ES-I3 (cell line): ENCODE measurements at regions not wholly inside any gene's neighbourhood (a gene's known extent, or its start where the extent isn't known, plus 50 kb on each side); places are given as distances from the start of the nearest gene placed in this dataset.

Source experiments
- H3K36me3 ChIP-seq: 2 replicates; pipeline ENCODE4 v1.6.1; 2013; ENCODE audit warnings: mild to moderate bottlenecking, low read length, control low read depth, moderate library complexity; ENCODE audit not compliant: insufficient read depth
- H3K4me1 ChIP-seq: 2 replicates; pipeline ENCODE4 v1.6.1; 2013; ENCODE audit warnings: mild to moderate bottlenecking, control low read depth, low read length; ENCODE audit not compliant: insufficient read depth
- H3K9ac ChIP-seq: 2 replicates; pipeline ENCODE4 v1.6.1; 2013; ENCODE audit warnings: low read depth, mild to moderate bottlenecking, low read length, moderate library complexity
- H3K9me3 ChIP-seq: 2 replicates; pipeline ENCODE4 v1.6.1; 2013; ENCODE audit warnings: mild to moderate bottlenecking, low read length, moderate library complexity; ENCODE audit not compliant: control insufficient read depth, insufficient read depth

DNA sequence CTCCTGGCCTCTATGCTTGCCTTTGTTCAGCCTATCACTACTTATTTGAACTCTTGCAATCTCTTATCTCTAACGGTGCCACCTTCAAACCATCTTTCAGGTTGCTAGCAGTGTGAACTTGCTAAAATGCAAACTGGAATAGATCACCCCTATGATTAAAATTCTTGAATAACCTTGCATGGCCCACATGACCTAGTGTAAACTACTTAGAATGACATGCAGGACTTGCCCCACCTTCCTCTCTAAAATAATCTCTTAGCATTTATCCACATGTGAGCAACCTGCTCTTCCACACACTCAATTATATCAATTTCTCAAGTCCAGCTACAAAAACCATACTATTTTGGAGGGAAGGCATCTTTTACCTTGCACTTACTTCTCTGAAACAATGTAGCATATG, 137.6 kb downstream of the ETAA1 start:
- Histone ChIP-seq H3K4me1 (no peaks in the 10 kb centered on the region), H3K36me3 (no peaks in the 10 kb centered on the region), H3K9ac (no peak overlapping the region), H3K9me3 (no peaks in the 10 kb centered on the region)

DNA sequence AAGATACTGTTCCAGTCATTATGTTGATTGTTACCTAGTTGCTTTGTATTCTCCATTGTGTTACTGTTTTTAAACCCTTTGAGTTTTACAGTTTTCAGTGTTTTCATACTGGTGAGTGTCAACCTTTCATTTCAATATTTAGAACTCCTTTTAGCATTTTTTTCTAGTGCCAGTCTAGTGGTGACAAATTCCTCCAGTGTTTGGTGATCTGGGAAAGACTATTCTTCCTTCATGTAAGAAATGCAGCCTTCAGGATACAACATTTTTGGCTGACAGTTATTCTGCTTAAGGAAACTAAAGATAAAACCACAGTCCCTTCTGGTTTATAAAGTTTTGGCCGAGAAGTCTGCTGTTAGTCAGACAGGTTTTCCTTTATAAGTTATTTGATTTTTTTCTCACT, 143.8 kb downstream of the ETAA1 start:
- 0 out of 2 replicates have a peak, but pooled peaks cover 4% of the 10 kb centered on the region for H3K9me3 ChIP-seq
- H3K9ac ChIP-seq, result no peak overlapping the region
- no peaks in the 10 kb centered on the region for H3K4me1 ChIP-seq
- H3K36me3 ChIP-seq, result no peaks in the 10 kb centered on the region

DNA sequence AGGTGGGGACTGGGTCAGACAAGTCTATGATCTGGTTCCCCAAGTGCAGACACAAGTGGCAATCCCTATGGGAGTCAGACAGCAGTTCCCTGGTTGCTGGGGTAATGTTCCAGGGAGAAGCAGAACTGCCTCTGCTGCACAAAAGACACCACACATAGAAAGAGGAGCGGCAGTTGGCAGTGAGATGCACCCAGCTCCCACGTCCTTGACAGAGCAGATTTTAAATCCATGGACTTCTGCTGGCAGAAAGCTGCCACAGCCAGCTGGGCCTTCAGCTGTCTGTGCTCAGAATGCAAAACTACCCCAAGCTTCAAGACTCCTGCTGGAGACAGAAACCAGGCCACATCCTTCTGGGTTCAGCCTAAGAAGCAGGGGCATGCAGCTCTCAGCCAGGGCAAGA, 147.2 kb downstream of the ETAA1 start:
- 0 out of 2 replicates have a peak, but pooled peaks cover 3% of the 10 kb centered on the region for H3K4me1 ChIP-seq
- H3K36me3 ChIP-seq, result no peaks in the 10 kb centered on the region
- 0 out of 2 replicates have a peak, but pooled peaks cover 4% of the 10 kb centered on the region for H3K9me3 ChIP-seq
- no peak overlapping the region for H3K9ac ChIP-seq

DNA sequence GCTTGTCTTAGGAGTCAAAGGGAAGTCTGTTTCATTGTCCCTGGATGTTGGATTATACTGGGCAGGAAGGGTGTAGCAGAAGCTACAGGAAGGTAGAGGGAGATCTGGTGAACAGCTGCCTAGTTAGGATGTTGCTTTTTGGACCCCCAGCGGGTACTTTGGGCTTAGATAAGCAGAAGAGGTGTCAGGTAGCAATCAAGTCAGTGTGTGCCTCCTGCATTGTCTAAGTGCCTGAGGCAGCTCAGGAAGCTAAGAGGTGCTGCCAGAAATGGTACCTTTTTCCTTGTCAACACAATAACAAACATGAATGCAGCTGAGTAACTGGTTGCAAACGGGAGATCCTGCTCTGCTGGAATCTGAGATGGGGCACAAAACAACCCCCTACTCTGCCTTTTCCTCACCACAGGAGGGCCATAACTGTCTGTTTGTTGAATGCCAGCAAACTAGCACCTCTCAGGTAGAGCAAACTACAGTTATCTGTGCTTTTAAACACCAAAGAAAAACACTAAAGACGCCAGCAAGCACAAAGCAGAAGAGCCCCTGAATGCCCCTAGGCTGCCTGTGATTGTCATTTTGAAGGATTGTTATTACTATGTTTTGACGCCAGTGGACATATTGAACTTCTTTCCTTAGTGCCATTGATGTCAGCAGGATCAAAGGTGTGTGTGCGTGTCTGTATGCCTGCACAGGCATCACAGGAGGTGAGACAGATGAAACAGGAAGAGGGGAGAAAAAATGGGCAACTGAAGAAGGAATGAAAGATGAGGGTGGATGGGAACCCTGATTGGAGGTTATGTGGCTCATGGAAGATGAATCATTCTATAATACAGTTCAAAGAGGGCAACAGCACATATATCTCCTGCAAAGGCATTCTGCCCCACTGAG, 151.4 kb downstream of the ETAA1 start:
- no peaks in the 10 kb centered on the region for H3K36me3 ChIP-seq
- 0 out of 2 replicates have a peak, but pooled peaks cover 4% of the 10 kb centered on the region for H3K9me3 ChIP-seq
- 0 out of 2 replicates have a peak, but pooled peaks cover 3% of the 10 kb centered on the region for H3K4me1 ChIP-seq
- H3K9ac ChIP-seq, result no peak overlapping the region

DNA sequence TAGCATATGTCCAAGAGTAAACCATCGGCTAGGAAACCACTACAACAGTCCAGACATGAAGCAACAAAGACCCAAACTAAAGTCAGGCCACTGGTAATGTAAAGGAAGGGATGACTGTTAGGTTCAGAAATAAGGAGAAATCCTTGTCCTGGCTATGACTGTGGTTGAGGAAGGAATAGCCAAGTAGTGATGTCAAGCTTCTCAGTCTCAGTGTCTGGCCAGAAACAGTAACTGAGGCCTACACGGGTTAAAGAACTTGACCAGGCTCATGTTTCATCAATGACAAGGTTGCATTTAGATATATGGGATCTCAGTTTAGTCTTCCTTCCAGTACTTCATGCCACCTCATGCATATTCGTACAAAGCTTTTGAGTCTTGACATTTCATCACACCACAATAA, 162.0 kb downstream of the ETAA1 start:
- H3K9ac ChIP-seq, result no peak overlapping the region
- H3K9me3 ChIP-seq, result no peaks in the 10 kb centered on the region
- no peaks in the 10 kb centered on the region for H3K36me3 ChIP-seq
- H3K4me1 ChIP-seq, result no peaks in the 10 kb centered on the region

DNA sequence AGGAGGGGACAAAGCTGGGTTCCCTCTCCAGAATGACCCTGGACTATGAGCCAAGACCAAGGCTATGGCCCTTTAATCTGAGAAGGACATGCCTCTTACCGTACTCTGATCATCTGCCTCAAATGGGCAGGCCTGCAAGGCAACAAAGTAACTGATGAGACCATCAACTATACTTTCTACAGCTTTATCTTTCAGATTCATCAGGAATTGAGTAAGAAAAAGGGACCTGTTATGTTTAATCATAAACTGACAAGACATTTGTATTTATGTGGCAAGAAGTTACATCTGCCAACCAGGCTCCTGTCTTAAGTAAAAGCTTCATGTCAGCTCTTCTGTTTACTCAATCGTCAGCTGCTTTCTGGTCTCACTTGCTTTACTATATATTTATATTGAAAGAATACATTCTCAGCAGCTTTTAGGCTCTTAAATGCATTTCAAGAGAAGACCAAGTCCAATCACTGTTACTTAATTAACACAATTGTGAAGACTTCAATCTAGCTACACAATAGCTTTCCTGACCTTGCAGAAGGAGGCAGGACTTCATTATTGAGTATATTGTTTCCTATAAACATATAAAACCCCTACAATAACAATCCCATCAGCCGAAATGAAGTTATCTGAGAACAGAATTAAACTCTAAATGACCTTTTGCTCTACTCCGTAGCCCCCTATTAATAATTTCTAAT, 163.8 kb downstream of the ETAA1 start:
- Histone ChIP-seq H3K9me3 (no peaks in the 10 kb centered on the region), H3K9ac (no peak overlapping the region), H3K36me3 (no peaks in the 10 kb centered on the region), H3K4me1 (no peaks in the 10 kb centered on the region)

DNA sequence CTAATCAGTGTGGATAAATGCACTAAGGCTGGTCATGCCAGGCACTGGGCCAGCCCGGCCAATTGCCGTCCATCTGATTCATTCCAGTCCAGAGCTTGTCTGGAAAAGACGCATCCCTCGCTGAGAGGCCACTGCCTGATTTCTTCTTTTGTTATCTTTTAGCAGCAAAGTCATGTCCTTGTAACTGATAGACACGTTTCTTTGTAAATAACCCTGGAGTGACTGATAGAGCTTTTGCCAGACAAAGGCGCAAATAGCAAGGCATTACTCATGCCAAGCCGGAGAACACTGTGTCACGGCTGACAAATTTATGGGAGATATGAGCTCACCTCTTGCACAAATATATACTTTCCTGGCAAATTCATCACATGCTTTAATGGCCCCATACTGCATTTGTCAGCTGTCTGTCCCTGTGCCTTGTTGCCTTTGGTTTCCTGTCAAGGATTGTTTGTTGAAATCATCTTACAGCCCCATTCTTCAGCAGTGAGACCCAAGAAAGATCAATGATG, 164.4 kb downstream of the ETAA1 start:
- Histone ChIP-seq H3K4me1 (no peaks in the 10 kb centered on the region), H3K9ac (no peak overlapping the region), H3K36me3 (no peaks in the 10 kb centered on the region), H3K9me3 (no peaks in the 10 kb centered on the region)

DNA sequence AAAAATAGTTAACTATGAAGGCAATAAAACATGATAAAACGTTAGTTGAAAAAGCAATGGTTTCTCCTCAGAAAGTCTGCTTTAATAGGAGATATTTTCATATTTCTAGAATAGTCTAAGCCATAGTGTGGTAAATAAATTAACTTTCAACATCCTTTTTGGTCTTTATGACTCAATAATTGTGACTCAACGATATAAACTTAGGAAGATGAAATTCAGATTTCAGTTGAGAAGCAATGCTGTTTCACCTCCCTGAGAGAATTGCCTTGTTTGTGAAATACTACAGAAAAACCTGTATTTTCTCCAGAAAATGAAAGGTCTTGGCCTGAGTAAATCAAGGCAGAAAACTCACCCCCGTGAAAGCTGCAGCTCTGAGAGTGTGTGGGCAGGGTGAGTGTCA, 166.9 kb downstream of the ETAA1 start:
- Histone ChIP-seq H3K36me3 (no peaks in the 10 kb centered on the region), H3K9me3 (no peaks in the 10 kb centered on the region), H3K4me1 (no peaks in the 10 kb centered on the region), H3K9ac (no peak overlapping the region)

DNA sequence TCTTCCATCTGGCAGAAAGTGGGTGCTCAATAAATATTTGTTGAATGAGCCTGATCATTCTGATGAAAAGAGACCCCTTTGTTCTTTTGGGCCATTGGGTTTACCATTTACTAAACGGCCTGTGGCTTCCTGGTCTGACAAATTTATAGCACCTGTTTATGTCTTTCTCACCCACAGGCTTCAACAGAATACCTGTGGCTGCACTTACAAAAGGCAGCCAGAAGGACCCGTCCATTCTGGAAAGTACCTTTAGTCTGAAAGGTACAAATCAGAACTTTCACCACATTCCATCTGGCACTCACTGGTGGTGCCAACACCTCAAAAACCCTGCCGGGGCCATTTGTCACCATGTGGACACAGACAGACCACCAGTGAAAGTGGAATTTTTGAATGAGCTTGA, 167.5 kb downstream of the ETAA1 start:
- Histone ChIP-seq H3K4me1 (no peaks in the 10 kb centered on the region), H3K36me3 (no peaks in the 10 kb centered on the region), H3K9me3 (no peaks in the 10 kb centered on the region), H3K9ac (no peak overlapping the region)

DNA sequence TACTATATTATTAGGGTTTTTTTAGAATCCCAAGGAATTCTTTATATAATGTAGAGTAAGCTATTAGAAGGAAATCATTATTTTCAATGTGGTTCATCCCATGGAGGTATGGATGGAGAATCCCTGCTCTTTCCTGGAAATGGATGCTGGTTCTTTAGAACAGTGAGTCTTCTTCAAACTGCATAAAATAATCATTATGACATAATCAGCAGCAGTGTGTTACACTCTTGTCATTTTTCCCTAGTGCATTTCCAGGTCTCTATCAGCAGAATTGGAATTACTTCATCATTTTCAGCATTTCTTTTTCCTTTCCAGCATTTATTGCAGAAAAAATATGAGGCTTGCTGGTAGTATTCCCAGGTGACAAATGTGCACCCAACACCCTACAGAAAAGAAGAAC, 168.1 kb downstream of the ETAA1 start:
- H3K9me3 ChIP-seq, result no peaks in the 10 kb centered on the region
- no peaks in the 10 kb centered on the region for H3K4me1 ChIP-seq
- no peaks in the 10 kb centered on the region for H3K36me3 ChIP-seq
- H3K9ac ChIP-seq, result no peak overlapping the region

DNA sequence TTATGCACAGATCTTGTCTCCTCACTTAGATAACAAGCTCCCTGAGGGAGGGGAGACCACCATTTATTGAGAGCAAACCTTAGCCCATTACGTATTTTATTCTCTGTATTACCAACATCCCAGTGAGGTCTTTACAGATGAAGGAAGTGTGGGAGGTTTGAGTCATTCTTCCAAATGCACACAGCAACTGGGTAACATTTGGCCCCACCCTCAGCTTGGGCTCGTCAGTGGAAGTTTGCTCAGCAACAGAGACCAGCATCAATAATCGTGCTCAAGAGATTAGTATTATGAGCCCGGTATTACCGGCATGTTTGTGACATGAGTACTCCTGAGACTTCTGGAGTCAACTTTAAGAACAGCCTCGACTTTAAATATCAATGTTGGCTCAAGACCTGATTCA, 168.6 kb downstream of the ETAA1 start:
- Histone ChIP-seq H3K36me3 (no peaks in the 10 kb centered on the region), H3K9me3 (no peaks in the 10 kb centered on the region), H3K4me1 (no peaks in the 10 kb centered on the region)

DNA sequence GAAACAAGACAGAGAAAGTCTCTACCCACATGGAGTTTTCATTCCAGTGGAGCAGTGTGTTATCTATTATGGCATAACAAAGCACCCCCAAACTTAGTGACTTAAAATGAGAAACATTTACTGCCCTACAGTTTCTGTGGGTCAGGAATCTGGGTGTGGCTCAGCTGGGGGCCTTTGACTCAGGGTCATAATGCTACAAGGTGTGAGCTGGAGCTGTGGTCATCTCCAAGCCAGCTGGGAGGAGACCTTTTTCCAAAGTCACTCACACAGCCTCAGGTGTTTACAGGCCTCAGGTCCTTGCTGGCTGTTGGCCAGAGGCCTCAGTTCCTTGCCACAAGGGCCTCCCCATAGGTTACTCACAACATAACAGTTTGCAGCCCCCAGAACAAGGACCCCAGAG, 169.2 kb downstream of the ETAA1 start:
- Histone ChIP-seq H3K4me1 (no peaks in the 10 kb centered on the region), H3K9me3 (no peaks in the 10 kb centered on the region), H3K9ac (no peak overlapping the region), H3K36me3 (no peaks in the 10 kb centered on the region)

More for the DNA sequence above, 168.6 kb downstream of the ETAA1 start:
- no peak overlapping the region for H3K9ac ChIP-seq

DNA sequence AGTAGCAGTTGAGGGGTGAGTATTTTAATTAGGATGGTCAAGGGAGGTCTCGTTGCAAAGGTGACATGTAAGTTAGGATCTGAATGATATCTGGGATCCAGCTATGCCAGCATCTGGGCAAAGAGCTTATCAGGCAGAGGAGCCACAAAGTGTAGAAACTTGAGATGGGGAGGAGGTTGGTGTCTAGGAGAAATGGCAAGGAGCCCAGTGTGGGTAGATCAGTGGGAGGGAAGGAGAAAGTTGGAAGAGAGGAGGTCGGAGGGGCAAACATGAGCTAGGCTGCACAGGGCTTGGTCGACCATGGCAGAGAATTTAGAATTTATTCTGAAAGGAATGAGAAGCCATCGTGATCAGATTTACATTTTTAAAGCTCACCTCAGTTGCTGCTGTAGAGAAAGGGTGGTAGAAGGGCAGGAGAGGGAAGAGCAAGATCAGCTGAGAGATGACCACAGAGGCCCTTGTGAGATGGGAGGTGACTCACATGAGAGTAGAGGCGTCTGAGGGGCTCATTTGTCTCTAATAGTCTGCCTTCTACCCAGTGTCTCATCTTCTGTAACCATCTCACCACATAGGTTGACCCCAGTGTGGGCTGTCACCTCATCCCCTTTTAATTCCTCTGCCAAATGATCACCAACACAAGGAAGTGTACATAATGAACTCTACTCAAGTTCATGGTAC, 170.0 kb downstream of the ETAA1 start:
- H3K4me1 ChIP-seq, result no peaks in the 10 kb centered on the region
- H3K9me3 ChIP-seq, result no peaks in the 10 kb centered on the region
- no peak overlapping the region for H3K9ac ChIP-seq
- H3K36me3 ChIP-seq, result no peaks in the 10 kb centered on the region

DNA sequence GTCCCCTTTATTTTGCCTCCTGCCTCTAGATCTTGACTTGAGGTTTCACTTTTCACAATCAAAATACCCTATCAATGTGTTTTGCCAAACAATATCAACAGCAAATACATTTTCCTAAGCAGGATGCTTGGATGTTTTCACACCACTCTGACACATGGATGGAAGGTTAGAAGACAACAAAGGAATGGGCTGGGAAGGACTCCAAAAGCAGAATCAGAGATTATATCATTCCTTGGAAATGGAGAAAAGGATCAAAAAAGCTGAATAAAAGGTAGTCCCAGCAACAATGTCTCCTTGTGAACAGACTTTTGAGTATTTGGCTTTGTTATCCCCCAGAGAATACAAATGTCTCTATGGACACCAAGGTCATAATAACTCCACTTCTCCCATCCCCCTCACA, 170.8 kb downstream of the ETAA1 start:
- Histone ChIP-seq H3K9ac (no peak overlapping the region), H3K4me1 (no peaks in the 10 kb centered on the region), H3K9me3 (no peaks in the 10 kb centered on the region), H3K36me3 (no peaks in the 10 kb centered on the region)
